Nephron (organoid): ENCODE measurements at regions not wholly inside any gene's neighbourhood (a gene's known extent, or its start where the extent isn't known, plus 50 kb on each side); places are given as distances from the start of the nearest gene placed in this dataset.

Experiments used
- H3K27ac Mint-ChIP-seq, 3 experiments: 2 replicates each; pipeline ENCODE4 v1.8.0; 2020; ENCODE audit warnings: mixed read lengths in 3 of 3, mild to moderate bottlenecking in 2 of 3, moderate library complexity in 1 of 3
- H3K27me3 Mint-ChIP-seq: 2 replicates; pipeline ENCODE4 v1.8.0; 2021; ENCODE audit warnings: low read depth, mild to moderate bottlenecking, moderate library complexity, mixed read lengths
- H3K36me3 Mint-ChIP-seq: 2 replicates; pipeline ENCODE4 v1.8.0; 2020; ENCODE audit warnings: low read depth, mixed read lengths
- H3K4me1 Mint-ChIP-seq: 2 replicates; pipeline ENCODE4 v1.8.0; 2020; ENCODE audit warnings: mixed read lengths
- H3K4me3 Mint-ChIP-seq, 3 experiments: 2 replicates each; pipeline ENCODE4 v1.8.0; 2020; ENCODE audit warnings: mild to moderate bottlenecking in 3 of 3, mixed read lengths in 3 of 3, moderate library complexity in 2 of 3
- H3K9me3 Mint-ChIP-seq: 2 replicates; pipeline ENCODE4 v1.8.0; 2020; ENCODE audit warnings: mixed read lengths
- CTCF ChIP-seq, 3 experiments: fragments of 200-600 bp; sonication (generic); IDR thresholded peaks; one replicate each; pipeline ENCODE4 v1.5.0; 2021; ENCODE audit warnings: antibody characterized with exemption in 3 of 3; ENCODE audit not compliant: unreplicated experiment in 3 of 3

- peaks cover 4% of the 10 kb centered on the region for H3K9me3 Mint-ChIP-seq
- H3K36me3 Mint-ChIP-seq: no peaks in the 10 kb centered on the region
- no peak overlapping the region for H3K4me3 Mint-ChIP-seq
- no peaks in the 10 kb centered on the region for H3K27me3 Mint-ChIP-seq
- peaks cover 20% of the 10 kb centered on the region for H3K4me1 Mint-ChIP-seq
- no peak for TF ChIP-seq CTCF (IDR thresholded peaks at IDR 0.05; ENCODE audit: unreplicated experiment in 3 of 3)
- H3K27ac Mint-ChIP-seq: peak overlapping the region; percentile 14 to 40 (median 29)
Observed at GRCh38 chr3:118540826-118541225, 493.8 kb downstream of the IGSF11 start.

GRCh38 chr3:118541796-118542195, 492.9 kb downstream of the IGSF11 start:
- Mint-ChIP-seq H3K4me3 (no peak overlapping the region), H3K27me3 (no peaks in the 10 kb centered on the region), H3K4me1 (peaks cover 20% of the 10 kb centered on the region), H3K9me3 (peaks cover 4% of the 10 kb centered on the region), H3K27ac (peak overlapping the region in 1 of 3 experiments; percentile 71), H3K36me3 (no peaks in the 10 kb centered on the region)
- no peak for TF ChIP-seq CTCF (IDR thresholded peaks at IDR 0.05; ENCODE audit: unreplicated experiment in 3 of 3)

GRCh38 chr3:118543832-118544231, 490.8 kb downstream of the IGSF11 start:
- H3K27me3 Mint-ChIP-seq: no peaks in the 10 kb centered on the region
- H3K36me3 Mint-ChIP-seq: no peaks in the 10 kb centered on the region
- peaks cover 20% of the 10 kb centered on the region for H3K4me1 Mint-ChIP-seq
- no peak overlapping the region for H3K27ac Mint-ChIP-seq
- no peak overlapping the region for H3K4me3 Mint-ChIP-seq
- no peak for TF ChIP-seq CTCF (IDR thresholded peaks at IDR 0.05; ENCODE audit: unreplicated experiment in 3 of 3)
- H3K9me3 Mint-ChIP-seq: peaks cover 4% of the 10 kb centered on the region

GRCh38 chr3:118544458-118544857, 490.2 kb downstream of the IGSF11 start:
- H3K9me3 Mint-ChIP-seq: peaks cover 4% of the 10 kb centered on the region
- H3K27ac Mint-ChIP-seq: no peak overlapping the region
- H3K4me1 Mint-ChIP-seq: peaks cover 20% of the 10 kb centered on the region
- no peaks in the 10 kb centered on the region for H3K36me3 Mint-ChIP-seq
- TF ChIP-seq CTCF (IDR thresholded peaks at IDR 0.05; ENCODE audit: unreplicated experiment in 3 of 3): no peak
- no peaks in the 10 kb centered on the region for H3K27me3 Mint-ChIP-seq
- no peak overlapping the region for H3K4me3 Mint-ChIP-seq

- no peak overlapping the region for H3K27ac Mint-ChIP-seq
- no peaks in the 10 kb centered on the region for H3K36me3 Mint-ChIP-seq
- H3K4me3 Mint-ChIP-seq: no peak overlapping the region
- TF ChIP-seq CTCF (IDR thresholded peaks at IDR 0.05; ENCODE audit: unreplicated experiment in 3 of 3): no peak
- H3K27me3 Mint-ChIP-seq: peaks cover 3% of the 10 kb centered on the region
- H3K4me1 Mint-ChIP-seq: peaks cover 6% of the 10 kb centered on the region
- no peaks in the 10 kb centered on the region for H3K9me3 Mint-ChIP-seq
Observed at GRCh38 chr3:118548434-118548833, 486.2 kb downstream of the IGSF11 start.

GRCh38 chr3:118550122-118550521, 484.5 kb downstream of the IGSF11 start:
- Mint-ChIP-seq H3K4me1 (peaks cover 1% of the 10 kb centered on the region), H3K9me3 (no peaks in the 10 kb centered on the region), H3K4me3 (no peak overlapping the region), H3K27me3 (peaks cover 3% of the 10 kb centered on the region), H3K36me3 (no peaks in the 10 kb centered on the region), H3K27ac (no peak overlapping the region)
- TF ChIP-seq CTCF (IDR thresholded peaks at IDR 0.05; ENCODE audit: unreplicated experiment in 3 of 3): no peak
